ENCODE measurements at regions not wholly inside any gene's neighbourhood (a gene's known extent, or its start where the extent isn't known, plus 50 kb on each side); places are given as distances from the start of the nearest gene placed in this dataset.

GRCh38 chr14:83309833-83310232, 1776.2 kb upstream of the SEL1L start:
- no peaks in the 10 kb centered on the region for H3K4me1 ChIP-seq (ENCODE audit: control insufficient read depth in 1 of 2, insufficient read depth in 1 of 2, low read depth in 1 of 2, low read length in 1 of 2)
- no peaks in the 10 kb centered on the region for H3K9me3 ChIP-seq
- no peak overlapping the region for H3K4me3 ChIP-seq (ENCODE audit: low read depth in 1 of 2, low read length in 1 of 2)
- TF ChIP-seq, protein P1, sequence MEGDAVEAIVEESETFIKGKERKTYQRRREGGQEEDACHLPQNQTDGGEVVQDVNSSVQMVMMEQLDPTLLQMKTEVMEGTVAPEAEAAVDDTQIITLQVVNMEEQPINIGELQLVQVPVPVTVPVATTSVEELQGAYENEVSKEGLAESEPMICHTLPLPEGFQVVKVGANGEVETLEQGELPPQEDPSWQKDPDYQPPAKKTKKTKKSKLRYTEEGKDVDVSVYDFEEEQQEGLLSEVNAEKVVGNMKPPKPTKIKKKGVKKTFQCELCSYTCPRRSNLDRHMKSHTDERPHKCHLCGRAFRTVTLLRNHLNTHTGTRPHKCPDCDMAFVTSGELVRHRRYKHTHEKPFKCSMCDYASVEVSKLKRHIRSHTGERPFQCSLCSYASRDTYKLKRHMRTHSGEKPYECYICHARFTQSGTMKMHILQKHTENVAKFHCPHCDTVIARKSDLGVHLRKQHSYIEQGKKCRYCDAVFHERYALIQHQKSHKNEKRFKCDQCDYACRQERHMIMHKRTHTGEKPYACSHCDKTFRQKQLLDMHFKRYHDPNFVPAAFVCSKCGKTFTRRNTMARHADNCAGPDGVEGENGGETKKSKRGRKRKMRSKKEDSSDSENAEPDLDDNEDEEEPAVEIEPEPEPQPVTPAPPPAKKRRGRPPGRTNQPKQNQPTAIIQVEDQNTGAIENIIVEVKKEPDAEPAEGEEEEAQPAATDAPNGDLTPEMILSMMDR (IDR thresholded peaks at IDR 0.05), result no peak
- H3K36me3 ChIP-seq, result no peaks in the 10 kb centered on the region
- H3K27ac ChIP-seq, result no peak overlapping the region
- H3K27me3 ChIP-seq, result no peaks in the 10 kb centered on the region

DNA sequence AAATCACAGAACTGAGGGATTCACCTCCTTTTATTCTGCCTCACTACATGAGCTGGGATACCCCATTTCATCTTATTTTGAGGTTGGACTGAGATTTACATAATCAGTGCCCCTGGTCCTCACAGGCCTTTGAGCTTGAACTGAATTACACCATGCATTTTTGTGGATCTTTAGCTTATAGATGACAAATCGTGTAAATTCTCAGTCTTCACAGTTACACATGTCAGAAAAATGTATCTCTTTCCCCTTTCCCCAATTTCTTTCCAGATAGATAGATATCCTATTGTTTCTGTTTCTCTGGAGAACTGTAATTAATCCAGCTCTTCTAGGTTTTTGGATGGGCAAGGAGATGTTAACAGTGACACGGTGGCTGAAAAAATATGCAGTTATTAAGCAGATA, 1778.9 kb upstream of the SEL1L start:
- TF ChIP-seq, protein P1 (IDR thresholded peaks at IDR 0.05), result no peak
- Histone ChIP-seq H3K27me3 (no peaks in the 10 kb centered on the region), H3K36me3 (no peaks in the 10 kb centered on the region), H3K4me1 (ENCODE audit: control insufficient read depth in 1 of 2, insufficient read depth in 1 of 2, low read depth in 1 of 2, low read length in 1 of 2) (no peaks in the 10 kb centered on the region), H3K9me3 (no peaks in the 10 kb centered on the region), H3K4me3 (ENCODE audit: low read depth in 1 of 2, low read length in 1 of 2) (no peak overlapping the region), H3K27ac (no peak overlapping the region)

DNA sequence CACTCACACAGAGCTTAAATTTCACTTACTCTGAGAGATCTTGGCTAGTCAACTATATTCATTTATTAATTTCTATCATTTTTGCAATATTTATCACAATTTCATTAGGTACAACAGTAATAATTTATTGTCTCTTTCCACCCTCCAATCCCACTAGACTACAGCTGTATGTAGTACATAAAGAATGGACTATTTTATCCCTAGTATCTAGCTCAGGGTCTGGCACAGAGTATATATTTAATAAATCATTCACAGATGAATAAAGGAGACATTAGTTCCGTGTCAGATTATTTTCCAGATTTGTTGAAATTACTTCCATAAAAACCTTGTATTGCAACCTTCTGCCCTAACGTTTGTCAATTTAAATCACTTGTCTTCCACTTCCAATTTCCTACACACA, 1781.1 kb upstream of the SEL1L start:
- Histone ChIP-seq H3K27ac (no peak overlapping the region), H3K4me3 (ENCODE audit: low read depth in 1 of 2, low read length in 1 of 2) (no peak overlapping the region), H3K9me3 (no peaks in the 10 kb centered on the region)

GRCh38 chr14:83316356-83316755, 1782.7 kb upstream of the SEL1L start:
- Histone ChIP-seq H3K27me3 (no peaks in the 10 kb centered on the region), H3K4me3 (ENCODE audit: low read depth in 1 of 2, low read length in 1 of 2) (no peak overlapping the region), H3K36me3 (no peaks in the 10 kb centered on the region), H3K9me3 (no peaks in the 10 kb centered on the region), H3K4me1 (ENCODE audit: control insufficient read depth in 1 of 2, insufficient read depth in 1 of 2, low read depth in 1 of 2, low read length in 1 of 2) (no peaks in the 10 kb centered on the region), H3K27ac (no peak overlapping the region)
- TF ChIP-seq, protein P1 (IDR thresholded peaks at IDR 0.05), result no peak

More for the DNA sequence above, 1781.1 kb upstream of the SEL1L start:
- no peaks in the 10 kb centered on the region for H3K27me3 ChIP-seq
- no peaks in the 10 kb centered on the region for H3K4me1 ChIP-seq (ENCODE audit: control insufficient read depth in 1 of 2, insufficient read depth in 1 of 2, low read depth in 1 of 2, low read length in 1 of 2)
- TF ChIP-seq, protein P1 (IDR thresholded peaks at IDR 0.05), result no peak
- H3K36me3 ChIP-seq, result no peaks in the 10 kb centered on the region

GRCh38 chr14:83320837-83321236, 1787.2 kb upstream of the SEL1L start:
- TF ChIP-seq, protein P1 (IDR thresholded peaks at IDR 0.05), result no peak
- no peaks in the 10 kb centered on the region for H3K36me3 ChIP-seq
- H3K27ac ChIP-seq, result no peak overlapping the region
- no peaks in the 10 kb centered on the region for H3K9me3 ChIP-seq
- H3K27me3 ChIP-seq, result no peaks in the 10 kb centered on the region
- H3K4me1 ChIP-seq (ENCODE audit: control insufficient read depth in 1 of 2, insufficient read depth in 1 of 2, low read depth in 1 of 2, low read length in 1 of 2), result no peaks in the 10 kb centered on the region
- H3K4me3 ChIP-seq (ENCODE audit: low read depth in 1 of 2, low read length in 1 of 2), result no peak overlapping the region

DNA sequence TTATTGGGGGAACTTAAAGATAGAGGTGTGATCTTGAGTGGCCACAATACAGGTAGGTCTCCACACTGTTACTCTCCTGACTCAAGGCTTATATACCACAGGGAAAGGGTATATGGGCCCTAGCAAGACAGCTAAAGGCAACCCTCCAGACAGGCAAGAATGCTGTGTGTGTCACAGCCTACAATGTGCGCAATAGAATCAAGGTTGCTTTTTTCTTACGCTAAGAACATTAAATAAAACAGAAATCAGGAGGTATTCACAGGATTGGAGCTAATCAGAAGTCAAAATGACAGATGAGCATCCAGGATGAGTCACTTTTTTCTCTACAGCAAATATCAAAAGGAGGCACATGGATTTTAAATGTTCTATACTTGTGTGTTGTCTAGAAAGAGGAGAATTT, 1797.9 kb upstream of the SEL1L start:
- H3K4me3 ChIP-seq (ENCODE audit: low read depth in 1 of 2, low read length in 1 of 2), result no peak overlapping the region
- TF ChIP-seq, protein P1 (IDR thresholded peaks at IDR 0.05), result no peak
- no peaks in the 10 kb centered on the region for H3K27me3 ChIP-seq
- H3K4me1 ChIP-seq (ENCODE audit: control insufficient read depth in 1 of 2, insufficient read depth in 1 of 2, low read depth in 1 of 2, low read length in 1 of 2), result no peaks in the 10 kb centered on the region
- no peaks in the 10 kb centered on the region for H3K36me3 ChIP-seq
- no peaks in the 10 kb centered on the region for H3K9me3 ChIP-seq
- no peak overlapping the region for H3K27ac ChIP-seq
